ENCODE measurements at regions not wholly inside any gene's neighbourhood (a gene's known extent, or its start where the extent isn't known, plus 50 kb on each side); places are given as distances from the start of the nearest gene placed in this dataset.
"Not testable (repeated sequence)": the region's sequence is repeated elsewhere in the genome, so short reads cannot be mapped to it uniquely, and the experiment has no call there.

DNA sequence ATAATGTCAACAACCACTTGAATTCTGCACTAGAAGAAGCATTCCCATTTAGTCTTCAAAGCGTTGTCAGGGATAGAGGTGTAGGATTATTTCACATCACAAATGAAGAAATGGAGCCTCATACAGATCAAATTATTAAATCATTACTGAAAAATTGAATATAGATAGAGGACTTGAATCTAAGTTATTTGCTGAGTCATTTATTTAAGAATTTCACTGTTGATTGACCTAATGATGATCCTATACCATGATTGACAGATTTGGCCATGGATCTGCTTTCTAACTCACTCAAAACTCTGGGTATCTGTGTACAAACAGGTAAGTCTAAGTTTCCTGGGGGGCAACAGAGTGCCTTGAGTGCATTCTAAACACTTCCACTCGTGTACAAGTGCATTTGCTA lies 215.9 kb downstream of the BTBD3 start:
- Mint-ChIP-seq H3K9me3 (peaks cover 3 to 14% (median 5%) of the 10 kb centered on the region in 7 donors), H3K36me3 (no peaks in the 10 kb centered on the region), H3K27me3 (ENCODE audit: low read depth in 3 of 3) (peaks cover 0 to 2% (median 0%) of the 10 kb centered on the region in 3 donors), H3K4me3 (no peak overlapping the region), H3K4me1 (no peaks in the 10 kb centered on the region), H3K27ac (no peak overlapping the region)
- DNase-seq = no peak
- Histone ChIP-seq H3K4me3 (replicated peaks in 1 of 3; ENCODE audit: low read depth in 2 of 3, low read length in 3 of 3) (no peak overlapping the region), H3K36me3 (replicated peaks in 1 of 2; ENCODE audit: control insufficient read depth in 1 of 2, insufficient read depth in 2 of 2, low read length in 2 of 2) (no peaks in the 10 kb centered on the region), H3K27me3 (ENCODE audit: control insufficient read depth in 2 of 2, insufficient read depth in 2 of 2, low read length in 2 of 2) (no peaks in the 10 kb centered on the region), H3K9ac (ENCODE audit: insufficient read depth, low read length, poor library complexity, severe bottlenecking) (no peak overlapping the region), H3K27ac (ENCODE audit: low read depth in 1 of 2, low read length in 2 of 2) (no peak overlapping the region), H4K20me1 (ENCODE audit: insufficient read depth, low read length) (no peaks in the 10 kb centered on the region), H3K4me2 (replicated peaks; ENCODE audit: extremely low read depth, low read length, poor library complexity, severe bottlenecking) (no peak overlapping the region), H2AFZ (ENCODE audit: insufficient read depth, low read depth, low read length, poor library complexity, severe bottlenecking) (no peak overlapping the region), H3K9me3 (replicated peaks in 1 of 2; ENCODE audit: control insufficient read depth in 1 of 2, insufficient read depth in 1 of 2, low read length in 2 of 2) (no peaks in the 10 kb centered on the region), H3K4me1 (ENCODE audit: control insufficient read depth in 1 of 2, insufficient read depth in 2 of 2, low read length in 2 of 2) (no peaks in the 10 kb centered on the region), H3K79me2 (ENCODE audit: insufficient read depth, low read length) (no peaks in the 10 kb centered on the region)
- TF ChIP-seq, protein P1, sequence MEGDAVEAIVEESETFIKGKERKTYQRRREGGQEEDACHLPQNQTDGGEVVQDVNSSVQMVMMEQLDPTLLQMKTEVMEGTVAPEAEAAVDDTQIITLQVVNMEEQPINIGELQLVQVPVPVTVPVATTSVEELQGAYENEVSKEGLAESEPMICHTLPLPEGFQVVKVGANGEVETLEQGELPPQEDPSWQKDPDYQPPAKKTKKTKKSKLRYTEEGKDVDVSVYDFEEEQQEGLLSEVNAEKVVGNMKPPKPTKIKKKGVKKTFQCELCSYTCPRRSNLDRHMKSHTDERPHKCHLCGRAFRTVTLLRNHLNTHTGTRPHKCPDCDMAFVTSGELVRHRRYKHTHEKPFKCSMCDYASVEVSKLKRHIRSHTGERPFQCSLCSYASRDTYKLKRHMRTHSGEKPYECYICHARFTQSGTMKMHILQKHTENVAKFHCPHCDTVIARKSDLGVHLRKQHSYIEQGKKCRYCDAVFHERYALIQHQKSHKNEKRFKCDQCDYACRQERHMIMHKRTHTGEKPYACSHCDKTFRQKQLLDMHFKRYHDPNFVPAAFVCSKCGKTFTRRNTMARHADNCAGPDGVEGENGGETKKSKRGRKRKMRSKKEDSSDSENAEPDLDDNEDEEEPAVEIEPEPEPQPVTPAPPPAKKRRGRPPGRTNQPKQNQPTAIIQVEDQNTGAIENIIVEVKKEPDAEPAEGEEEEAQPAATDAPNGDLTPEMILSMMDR (IDR thresholded peaks at IDR 0.05) = no peak
- intact Hi-C loops (cut with micrococcal nuclease) = no loop called here
- 100% methylated on average over 1 of the region's 2 CpGs for WGBS (ENCODE audit: insufficient coverage)

DNA sequence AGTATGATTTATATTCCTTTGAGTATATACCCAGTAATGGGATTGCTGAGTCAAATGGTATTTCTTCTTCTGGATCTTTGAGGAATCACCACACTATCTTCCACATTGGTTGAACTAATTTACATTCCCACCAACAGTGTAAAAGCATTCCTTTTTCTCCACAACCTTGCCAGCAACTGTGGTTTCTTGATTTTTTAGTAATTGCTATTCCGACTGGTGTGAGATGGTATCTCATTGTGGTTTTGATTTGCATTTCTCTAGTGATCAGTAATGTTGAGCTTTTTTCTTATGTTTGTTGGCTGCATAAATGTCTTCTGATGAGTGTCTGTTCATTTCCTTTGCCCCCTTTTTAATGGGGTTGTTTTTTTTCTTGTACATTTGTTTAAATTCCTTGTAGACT lies 228.3 kb downstream of the BTBD3 start:
- H3K79me2 ChIP-seq (ENCODE audit: insufficient read depth, low read length) = not testable (repeated sequence)

More for the DNA sequence above, 228.3 kb downstream of the BTBD3 start:
- H3K27ac ChIP-seq (ENCODE audit: low read depth in 1 of 2, low read length in 2 of 2); H3K4me1 Mint-ChIP-seq; H3K36me3 ChIP-seq (replicated peaks in 1 of 2; ENCODE audit: control insufficient read depth in 1 of 2, insufficient read depth in 2 of 2, low read length in 2 of 2); H3K27me3 Mint-ChIP-seq (ENCODE audit: low read depth in 3 of 3); H3K27ac Mint-ChIP-seq; H3K4me1 ChIP-seq (ENCODE audit: control insufficient read depth in 1 of 2, insufficient read depth in 2 of 2, low read length in 2 of 2); H3K4me3 Mint-ChIP-seq; H2AFZ ChIP-seq (ENCODE audit: insufficient read depth, low read depth, low read length, poor library complexity, severe bottlenecking); H3K9me3 ChIP-seq (replicated peaks in 1 of 2; ENCODE audit: control insufficient read depth in 1 of 2, insufficient read depth in 1 of 2, low read length in 2 of 2); DNase-seq; H4K20me1 ChIP-seq (ENCODE audit: insufficient read depth, low read length); H3K27me3 ChIP-seq (ENCODE audit: control insufficient read depth in 2 of 2, insufficient read depth in 2 of 2, low read length in 2 of 2); H3K4me3 ChIP-seq (replicated peaks in 1 of 3; ENCODE audit: low read depth in 2 of 3, low read length in 3 of 3); H3K9ac ChIP-seq (ENCODE audit: insufficient read depth, low read length, poor library complexity, severe bottlenecking); H3K4me2 ChIP-seq (replicated peaks; ENCODE audit: extremely low read depth, low read length, poor library complexity, severe bottlenecking); intact Hi-C loops (cut with micrococcal nuclease); H3K36me3 Mint-ChIP-seq: not testable (repeated sequence)
- WGBS (ENCODE audit: insufficient coverage) = 100% methylated on average over 1 of the region's 1 CpG
- H3K9me3 Mint-ChIP-seq = peaks cover 4 to 20% (median 10%) of the 10 kb centered on the region in 7 donors

Measured in CD14-positive monocyte (primary cell).